H1 (cell line): ENCODE measurements at regions not wholly inside any gene's neighbourhood (a gene's known extent, or its start where the extent isn't known, plus 50 kb on each side); places are given as distances from the start of the nearest gene placed in this dataset.

ENCODE experiments used
- EP300 ChIP-seq, 2 experiments: IDR thresholded peaks; 1 replicate in 1 of 2; 2 replicates in 1 of 2; pipeline ENCODE4 v1.6.1; 2011 to 2012; ENCODE audit warnings: low read depth in 2 of 2, low read length in 2 of 2, mild to moderate bottlenecking in 2 of 2, borderline replicate concordance in 1 of 2, inconsistent platforms in 1 of 2, moderate library complexity in 1 of 2
- SUZ12 ChIP-seq: fragments of 200-600 bp; sonication (generic); IDR thresholded peaks from 2 replicates; pipeline ENCODE4 v1.6.1; 2012; ENCODE audit warnings: mild to moderate bottlenecking, inconsistent platforms, low read length, moderate library complexity, mixed read lengths
- TBP ChIP-seq: IDR thresholded peaks from 2 replicates; pipeline ENCODE4 v1.6.1; 2011; ENCODE audit warnings: low read depth, low read length, improper control_type of control experiment

DNA sequence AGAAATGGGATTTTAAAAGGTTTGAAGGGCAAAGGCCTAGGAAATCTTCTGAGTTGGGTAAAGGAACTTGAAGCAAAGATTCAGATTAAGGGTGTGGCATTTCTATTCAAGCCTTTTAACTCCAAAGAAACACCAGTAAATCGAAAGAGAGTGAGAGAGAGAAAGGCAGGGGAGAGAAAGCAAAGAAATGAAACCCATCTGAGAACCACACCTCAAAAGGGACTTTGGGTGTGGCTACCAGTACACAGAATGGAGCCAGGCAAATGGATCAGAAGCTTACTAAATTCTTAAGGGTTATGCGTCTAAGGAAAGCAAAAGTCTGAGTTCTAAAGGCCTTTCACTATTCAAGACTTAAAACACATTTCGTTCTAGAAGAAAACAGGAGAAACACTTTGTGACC is 277.4 kb downstream of the BCL11B start (continued):
- TF ChIP-seq SUZ12 = no peak
- TF ChIP-seq TBP = no peak
- no peak for TF ChIP-seq EP300 (IDR thresholded peaks at IDR 0.05; ENCODE audit: borderline replicate concordance in 1 of 2, low read depth in 2 of 2, low read length in 2 of 2)
